HL-60 (cell line): ENCODE measurements at regions not wholly inside any gene's neighbourhood (a gene's known extent, or its start where the extent isn't known, plus 50 kb on each side); places are given as distances from the start of the nearest gene placed in this dataset.

ENCODE experiments used
- POLR2AphosphoS5 ChIP-seq: IDR thresholded peaks from 2 replicates; pipeline ENCODE4 v1.6.1; 2012; ENCODE audit warnings: low read depth
- SPI1 ChIP-seq: IDR thresholded peaks from 2 replicates; pipeline ENCODE4 v1.6.1; 2012; ENCODE audit warnings: low read depth, mild to moderate bottlenecking, borderline replicate concordance
- TF ChIP-seq, protein P1 (sequence below): IDR thresholded peaks from one replicate; pipeline ENCODE4 v1.5.1; 2011; ENCODE audit warnings: low read length, control low read depth, inconsistent platforms; ENCODE audit not compliant: insufficient read depth
- TF ChIP-seq, protein P2 (sequence below): IDR thresholded peaks from 2 replicates; pipeline ENCODE4 v1.6.1; 2012; ENCODE audit warnings: low read depth; ENCODE audit not compliant: insufficient replicate concordance

DNA sequence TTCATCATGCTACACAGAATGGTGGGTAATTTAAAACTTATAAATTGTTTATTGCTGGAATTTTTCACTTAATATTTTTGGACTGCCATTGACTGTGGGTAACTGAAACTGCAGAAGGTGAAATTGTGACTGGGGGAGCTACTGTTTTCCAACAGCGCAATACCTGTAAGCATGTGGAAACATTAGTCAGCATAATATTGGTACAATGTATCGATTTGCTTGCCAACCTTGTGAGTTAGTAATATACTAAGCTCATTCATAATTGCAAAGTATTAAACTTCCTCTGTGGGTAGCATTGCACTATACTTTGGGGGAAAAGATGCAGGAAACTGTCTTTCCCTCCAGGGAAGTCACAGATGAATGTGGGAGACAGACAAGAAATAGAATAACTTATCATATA is 766.5 kb downstream of the HDGFL1 start:
- TF ChIP-seq, protein P1, sequence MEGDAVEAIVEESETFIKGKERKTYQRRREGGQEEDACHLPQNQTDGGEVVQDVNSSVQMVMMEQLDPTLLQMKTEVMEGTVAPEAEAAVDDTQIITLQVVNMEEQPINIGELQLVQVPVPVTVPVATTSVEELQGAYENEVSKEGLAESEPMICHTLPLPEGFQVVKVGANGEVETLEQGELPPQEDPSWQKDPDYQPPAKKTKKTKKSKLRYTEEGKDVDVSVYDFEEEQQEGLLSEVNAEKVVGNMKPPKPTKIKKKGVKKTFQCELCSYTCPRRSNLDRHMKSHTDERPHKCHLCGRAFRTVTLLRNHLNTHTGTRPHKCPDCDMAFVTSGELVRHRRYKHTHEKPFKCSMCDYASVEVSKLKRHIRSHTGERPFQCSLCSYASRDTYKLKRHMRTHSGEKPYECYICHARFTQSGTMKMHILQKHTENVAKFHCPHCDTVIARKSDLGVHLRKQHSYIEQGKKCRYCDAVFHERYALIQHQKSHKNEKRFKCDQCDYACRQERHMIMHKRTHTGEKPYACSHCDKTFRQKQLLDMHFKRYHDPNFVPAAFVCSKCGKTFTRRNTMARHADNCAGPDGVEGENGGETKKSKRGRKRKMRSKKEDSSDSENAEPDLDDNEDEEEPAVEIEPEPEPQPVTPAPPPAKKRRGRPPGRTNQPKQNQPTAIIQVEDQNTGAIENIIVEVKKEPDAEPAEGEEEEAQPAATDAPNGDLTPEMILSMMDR = no peak
- TF ChIP-seq POLR2AphosphoS5 = no peak
- TF ChIP-seq SPI1 = no peak
- TF ChIP-seq, protein P2, sequence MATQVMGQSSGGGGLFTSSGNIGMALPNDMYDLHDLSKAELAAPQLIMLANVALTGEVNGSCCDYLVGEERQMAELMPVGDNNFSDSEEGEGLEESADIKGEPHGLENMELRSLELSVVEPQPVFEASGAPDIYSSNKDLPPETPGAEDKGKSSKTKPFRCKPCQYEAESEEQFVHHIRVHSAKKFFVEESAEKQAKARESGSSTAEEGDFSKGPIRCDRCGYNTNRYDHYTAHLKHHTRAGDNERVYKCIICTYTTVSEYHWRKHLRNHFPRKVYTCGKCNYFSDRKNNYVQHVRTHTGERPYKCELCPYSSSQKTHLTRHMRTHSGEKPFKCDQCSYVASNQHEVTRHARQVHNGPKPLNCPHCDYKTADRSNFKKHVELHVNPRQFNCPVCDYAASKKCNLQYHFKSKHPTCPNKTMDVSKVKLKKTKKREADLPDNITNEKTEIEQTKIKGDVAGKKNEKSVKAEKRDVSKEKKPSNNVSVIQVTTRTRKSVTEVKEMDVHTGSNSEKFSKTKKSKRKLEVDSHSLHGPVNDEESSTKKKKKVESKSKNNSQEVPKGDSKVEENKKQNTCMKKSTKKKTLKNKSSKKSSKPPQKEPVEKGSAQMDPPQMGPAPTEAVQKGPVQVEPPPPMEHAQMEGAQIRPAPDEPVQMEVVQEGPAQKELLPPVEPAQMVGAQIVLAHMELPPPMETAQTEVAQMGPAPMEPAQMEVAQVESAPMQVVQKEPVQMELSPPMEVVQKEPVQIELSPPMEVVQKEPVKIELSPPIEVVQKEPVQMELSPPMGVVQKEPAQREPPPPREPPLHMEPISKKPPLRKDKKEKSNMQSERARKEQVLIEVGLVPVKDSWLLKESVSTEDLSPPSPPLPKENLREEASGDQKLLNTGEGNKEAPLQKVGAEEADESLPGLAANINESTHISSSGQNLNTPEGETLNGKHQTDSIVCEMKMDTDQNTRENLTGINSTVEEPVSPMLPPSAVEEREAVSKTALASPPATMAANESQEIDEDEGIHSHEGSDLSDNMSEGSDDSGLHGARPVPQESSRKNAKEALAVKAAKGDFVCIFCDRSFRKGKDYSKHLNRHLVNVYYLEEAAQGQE = no peak
